ENCODE measurements at regions not wholly inside any gene's neighbourhood (a gene's known extent, or its start where the extent isn't known, plus 50 kb on each side); places are given as distances from the start of the nearest gene placed in this dataset.
"Not testable (repeated sequence)": the region's sequence is repeated elsewhere in the genome, so short reads cannot be mapped to it uniquely, and the experiment has no call there.

DNA sequence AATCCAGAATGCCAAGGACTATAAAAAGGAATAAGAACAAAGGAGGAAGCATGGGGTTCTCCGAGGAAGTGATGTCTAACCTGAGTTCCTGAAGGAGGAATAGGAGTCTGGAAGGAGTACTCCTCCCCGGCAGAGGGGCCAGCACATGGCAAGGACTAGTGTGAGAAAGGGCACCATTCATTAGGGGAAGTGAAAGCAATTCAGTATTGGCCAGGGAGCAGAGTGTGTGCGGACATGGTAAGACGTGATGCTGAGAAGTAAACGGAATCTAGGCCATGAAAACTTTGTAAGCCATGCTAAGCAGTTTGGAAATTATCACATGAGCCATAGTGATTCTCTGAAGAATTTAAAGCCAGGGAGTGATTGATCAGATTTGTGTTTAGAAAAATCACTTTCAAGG is 218.9 kb upstream of the PRDM1 start:
- Histone ChIP-seq H3K9me3 (no peaks in the 10 kb centered on the region), H3K27ac (no peak overlapping the region), H3K4me3 (ENCODE audit: low read depth in 1 of 2, low read length in 1 of 2) (no peak overlapping the region), H3K27me3 (no peaks in the 10 kb centered on the region), H3K4me1 (ENCODE audit: control insufficient read depth in 1 of 2, insufficient read depth in 1 of 2, low read depth in 1 of 2, low read length in 1 of 2) (peaks cover 7 to 8% of the 10 kb centered on the region in 2 experiments), H3K36me3 (no peaks in the 10 kb centered on the region)
- TF ChIP-seq, protein P1, sequence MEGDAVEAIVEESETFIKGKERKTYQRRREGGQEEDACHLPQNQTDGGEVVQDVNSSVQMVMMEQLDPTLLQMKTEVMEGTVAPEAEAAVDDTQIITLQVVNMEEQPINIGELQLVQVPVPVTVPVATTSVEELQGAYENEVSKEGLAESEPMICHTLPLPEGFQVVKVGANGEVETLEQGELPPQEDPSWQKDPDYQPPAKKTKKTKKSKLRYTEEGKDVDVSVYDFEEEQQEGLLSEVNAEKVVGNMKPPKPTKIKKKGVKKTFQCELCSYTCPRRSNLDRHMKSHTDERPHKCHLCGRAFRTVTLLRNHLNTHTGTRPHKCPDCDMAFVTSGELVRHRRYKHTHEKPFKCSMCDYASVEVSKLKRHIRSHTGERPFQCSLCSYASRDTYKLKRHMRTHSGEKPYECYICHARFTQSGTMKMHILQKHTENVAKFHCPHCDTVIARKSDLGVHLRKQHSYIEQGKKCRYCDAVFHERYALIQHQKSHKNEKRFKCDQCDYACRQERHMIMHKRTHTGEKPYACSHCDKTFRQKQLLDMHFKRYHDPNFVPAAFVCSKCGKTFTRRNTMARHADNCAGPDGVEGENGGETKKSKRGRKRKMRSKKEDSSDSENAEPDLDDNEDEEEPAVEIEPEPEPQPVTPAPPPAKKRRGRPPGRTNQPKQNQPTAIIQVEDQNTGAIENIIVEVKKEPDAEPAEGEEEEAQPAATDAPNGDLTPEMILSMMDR (IDR thresholded peaks at IDR 0.05): no peak

DNA sequence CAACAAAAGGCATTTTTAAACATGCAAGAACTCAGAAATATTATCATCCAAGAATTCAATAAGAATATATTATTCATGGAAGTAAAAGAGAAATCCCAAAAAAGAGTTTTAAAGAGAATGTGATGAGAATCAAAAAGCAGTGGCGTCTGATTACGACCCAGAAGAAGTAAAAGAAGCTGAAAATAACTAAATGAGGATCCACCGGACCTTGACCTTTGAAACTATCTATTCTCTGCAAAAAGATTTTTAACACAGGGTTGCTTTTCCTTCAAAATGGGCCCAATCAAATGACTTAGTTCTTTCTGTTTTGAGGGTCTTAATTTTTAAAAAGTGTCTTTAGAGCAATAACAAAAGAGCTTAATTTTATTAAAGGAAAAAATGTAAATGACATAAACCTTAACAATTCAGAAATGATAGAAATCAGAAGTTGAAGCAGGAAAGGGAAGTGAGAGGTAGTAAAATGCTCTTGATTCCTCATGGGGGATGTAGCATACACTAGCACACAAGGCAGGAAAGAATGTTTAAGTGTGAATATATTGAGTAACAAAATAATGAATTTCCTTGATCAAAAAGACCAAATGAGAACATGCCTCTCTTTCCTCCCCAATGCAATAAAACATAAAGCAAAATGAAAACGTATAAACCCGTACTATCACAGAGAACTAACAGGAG is 223.1 kb upstream of the PRDM1 start:
- Histone ChIP-seq H3K27ac (no peak overlapping the region), H3K4me3 (ENCODE audit: low read depth in 1 of 2, low read length in 1 of 2) (no peak overlapping the region)
- TF ChIP-seq, protein P1 (IDR thresholded peaks at IDR 0.05): no peak

DNA sequence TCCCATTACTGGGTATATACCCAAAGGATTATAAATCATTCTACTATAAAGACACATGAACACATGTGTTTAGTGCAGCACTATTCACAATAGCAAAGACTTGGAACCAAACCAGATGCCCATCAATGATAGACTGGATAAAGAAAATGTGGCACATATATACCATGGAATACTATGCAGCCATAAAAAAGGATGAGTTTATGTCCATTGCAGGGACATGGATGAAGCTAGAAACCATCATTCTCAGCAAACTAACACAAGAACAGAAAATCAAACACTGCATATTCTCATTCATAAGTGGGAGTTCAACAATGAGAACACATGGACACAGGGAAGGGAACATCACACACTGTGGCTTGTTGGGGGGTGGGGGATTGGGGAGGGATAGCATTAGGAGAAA is 225.2 kb upstream of the PRDM1 start:
- not testable (repeated sequence) for H3K9me3 ChIP-seq; H3K4me3 ChIP-seq (ENCODE audit: low read depth in 1 of 2, low read length in 1 of 2); H3K36me3 ChIP-seq; H3K4me1 ChIP-seq (ENCODE audit: control insufficient read depth in 1 of 2, insufficient read depth in 1 of 2, low read depth in 1 of 2, low read length in 1 of 2); H3K27ac ChIP-seq; H3K27me3 ChIP-seq

More for the DNA sequence above, 223.1 kb upstream of the PRDM1 start:
- no peaks in the 10 kb centered on the region for H3K36me3 ChIP-seq
- H3K9me3 ChIP-seq: no peaks in the 10 kb centered on the region
- no peaks in the 10 kb centered on the region for H3K27me3 ChIP-seq
- H3K4me1 ChIP-seq (ENCODE audit: control insufficient read depth in 1 of 2, insufficient read depth in 1 of 2, low read depth in 1 of 2, low read length in 1 of 2): no peaks in the 10 kb centered on the region

DNA sequence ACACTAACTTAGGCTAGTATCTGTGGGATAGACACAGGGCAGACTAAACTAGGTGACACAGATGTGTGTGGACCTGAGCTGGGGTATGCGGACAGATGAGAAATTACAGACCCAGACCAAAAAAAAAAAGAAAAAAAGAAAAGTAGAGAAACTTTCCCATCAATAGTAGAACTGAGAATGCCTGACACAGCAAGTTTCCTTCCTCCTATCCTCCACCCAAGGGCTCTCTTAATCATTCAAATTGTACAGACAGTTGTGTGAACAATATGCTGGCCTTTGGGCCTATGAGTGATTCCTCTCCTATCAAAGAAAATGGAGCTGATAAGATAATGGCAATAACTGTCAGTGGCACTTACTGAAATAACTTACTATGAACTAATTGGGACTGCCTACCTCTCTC is 226.7 kb upstream of the PRDM1 start:
- Histone ChIP-seq H3K27me3 (no peaks in the 10 kb centered on the region), H3K4me3 (ENCODE audit: low read depth in 1 of 2, low read length in 1 of 2) (no peak overlapping the region), H3K9me3 (no peaks in the 10 kb centered on the region), H3K4me1 (ENCODE audit: control insufficient read depth in 1 of 2, insufficient read depth in 1 of 2, low read depth in 1 of 2, low read length in 1 of 2) (no peaks in the 10 kb centered on the region), H3K36me3 (no peaks in the 10 kb centered on the region), H3K27ac (no peak overlapping the region)
- TF ChIP-seq, protein P1 (IDR thresholded peaks at IDR 0.05): no peak

DNA sequence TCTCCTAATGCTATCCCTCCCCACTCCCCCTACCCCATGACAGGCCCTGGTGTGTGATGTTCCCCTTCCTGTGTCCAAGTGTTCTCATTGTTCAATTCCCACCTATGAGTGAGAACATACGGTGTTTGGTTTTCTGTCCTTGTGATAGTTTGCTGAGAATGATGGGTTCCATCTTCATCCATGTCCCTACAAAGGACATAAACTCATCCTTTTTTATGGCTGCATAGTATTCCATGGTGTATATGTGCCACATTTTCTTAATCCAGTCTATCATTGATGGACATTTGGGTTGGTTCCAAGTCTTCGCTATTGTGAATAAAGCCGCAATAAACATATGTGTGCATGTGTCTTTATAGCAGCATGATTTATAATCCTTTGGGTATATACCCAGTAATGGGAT is 227.5 kb upstream of the PRDM1 start:
- not testable (repeated sequence) for H3K9me3 ChIP-seq; H3K27me3 ChIP-seq; H3K4me3 ChIP-seq (ENCODE audit: low read depth in 1 of 2, low read length in 1 of 2); H3K36me3 ChIP-seq; H3K27ac ChIP-seq; H3K4me1 ChIP-seq (ENCODE audit: control insufficient read depth in 1 of 2, insufficient read depth in 1 of 2, low read depth in 1 of 2, low read length in 1 of 2)

DNA sequence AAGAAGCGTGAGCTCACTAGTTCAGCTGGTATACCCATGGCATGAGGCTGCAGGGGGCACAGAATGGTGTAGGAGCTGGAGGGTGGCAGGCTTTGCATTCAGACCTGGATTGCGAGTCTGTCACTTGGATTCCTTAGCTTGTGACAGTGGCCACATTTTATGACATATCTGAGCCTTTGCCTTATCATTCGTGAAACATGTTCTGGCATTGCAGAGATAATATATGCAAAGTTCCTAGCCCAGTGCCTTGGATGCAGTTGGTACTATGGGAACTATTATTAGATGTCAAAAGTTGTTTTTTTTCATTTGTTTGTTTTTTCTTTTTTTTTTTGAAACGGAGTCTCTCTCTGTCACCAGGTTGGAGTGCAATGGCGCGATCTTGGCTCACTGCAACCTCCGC is 230.7 kb upstream of the PRDM1 start:
- Histone ChIP-seq H3K27ac (no peak overlapping the region), H3K4me3 (ENCODE audit: low read depth in 1 of 2, low read length in 1 of 2) (no peak overlapping the region), H3K36me3 (no peaks in the 10 kb centered on the region), H3K27me3 (no peaks in the 10 kb centered on the region), H3K9me3 (no peaks in the 10 kb centered on the region), H3K4me1 (ENCODE audit: control insufficient read depth in 1 of 2, insufficient read depth in 1 of 2, low read depth in 1 of 2, low read length in 1 of 2) (no peaks in the 10 kb centered on the region)
- TF ChIP-seq, protein P1 (IDR thresholded peaks at IDR 0.05): no peak

DNA sequence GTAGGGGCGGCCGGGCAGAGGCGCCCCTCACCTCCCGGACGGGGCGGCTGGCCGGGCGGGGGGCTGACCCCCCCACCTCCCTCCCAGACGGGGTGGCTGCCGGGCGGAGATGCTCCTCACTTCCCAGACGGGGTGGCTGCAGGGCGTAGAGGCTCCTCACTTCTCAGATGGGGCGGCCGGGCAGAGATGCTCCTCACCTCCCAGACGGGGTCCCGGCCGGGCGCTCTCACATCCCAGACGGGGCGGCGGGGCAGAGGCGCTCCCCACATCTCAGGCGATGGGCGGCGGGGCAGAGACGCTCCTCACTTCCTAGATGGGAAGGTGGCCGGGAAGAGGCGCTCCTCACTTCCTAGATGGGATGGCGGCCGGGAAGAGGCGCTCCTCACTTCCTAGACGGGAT is 232.2 kb upstream of the PRDM1 start:
- not testable (repeated sequence) for H3K36me3 ChIP-seq; H3K9me3 ChIP-seq; H3K27me3 ChIP-seq; H3K4me3 ChIP-seq (ENCODE audit: low read depth in 1 of 2, low read length in 1 of 2); H3K4me1 ChIP-seq (ENCODE audit: control insufficient read depth in 1 of 2, insufficient read depth in 1 of 2, low read depth in 1 of 2, low read length in 1 of 2); H3K27ac ChIP-seq
